Glomerular visceral epithelial cell (primary cell): ENCODE measurements at regions not wholly inside any gene's neighbourhood (a gene's known extent, or its start where the extent isn't known, plus 50 kb on each side); places are given as distances from the start of the nearest gene placed in this dataset.
A peak's percentile ranks its signal among the peaks of the same experiment; 100 is the strongest.
"Not testable (repeated sequence)": the region's sequence is repeated elsewhere in the genome, so short reads cannot be mapped to it uniquely, and the experiment has no call there.

Experiments
- DNase-seq: peaks from one replicate; pipeline ENCODE4 v3.0.0-alpha.2; 2016; ENCODE audit errors: extremely low spot score

- DNase-seq = peak; percentile 2
Measured at GRCh38 chr3:38966811-38967692, 84.7 kb downstream of the SCN11A start.

DNA sequence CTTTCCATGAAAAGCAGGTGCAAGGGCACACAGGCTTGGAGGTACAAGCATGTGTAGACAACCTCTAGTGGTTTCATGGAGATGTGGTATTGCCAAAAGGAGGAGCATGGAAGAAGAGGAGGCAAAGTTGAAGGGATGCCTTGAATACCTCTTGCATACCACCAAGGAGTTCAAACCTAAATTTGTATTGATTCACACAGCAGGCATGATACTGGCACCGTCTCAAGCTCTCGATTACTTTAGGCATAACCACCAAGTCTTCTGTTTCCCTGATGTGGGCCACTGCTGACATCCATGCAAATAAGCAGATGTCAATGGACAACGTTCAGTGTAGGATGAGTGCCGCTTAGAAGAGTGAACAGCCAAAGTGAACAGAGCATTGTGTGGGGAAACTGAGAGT, 87.1 kb downstream of the SCN11A start:
- DNase-seq = no peak

- DNase-seq = no peak
Measured at GRCh38 chr3:38964204-38964603, 87.5 kb downstream of the SCN11A start.

DNA sequence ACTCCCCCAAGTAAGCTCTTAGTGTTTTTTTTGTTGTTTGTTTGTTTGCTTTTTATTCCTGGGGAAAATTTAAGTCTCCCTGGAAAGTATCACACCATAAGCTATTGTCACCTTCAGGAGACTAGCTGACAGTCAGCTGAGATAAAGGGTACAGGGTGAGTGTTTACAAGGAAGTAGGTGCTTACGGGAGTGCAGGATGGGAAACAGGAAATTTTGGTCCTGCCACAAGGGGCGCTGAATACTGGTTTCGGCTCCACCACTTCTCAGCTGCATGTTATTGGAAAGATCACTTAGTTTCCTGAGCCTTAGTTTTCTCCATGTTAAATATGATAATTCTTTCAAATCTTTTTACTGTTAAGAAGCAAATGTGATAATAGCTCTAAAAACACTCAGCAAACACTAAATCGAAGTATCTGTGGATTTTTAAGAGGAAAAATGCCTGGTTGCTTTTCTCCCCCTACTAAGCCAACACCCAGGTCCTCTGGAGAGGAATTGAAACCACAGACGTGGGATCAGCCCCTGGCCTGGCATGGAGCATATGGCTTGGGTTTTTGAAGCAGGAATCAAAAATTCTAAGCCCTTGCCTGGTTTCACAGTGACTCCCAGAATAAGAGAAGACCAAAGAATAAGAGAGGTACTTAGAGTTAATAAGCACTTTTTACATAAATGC, 90.7 kb downstream of the SCN11A start:
- peak; percentile 39 for DNase-seq

- no peak for DNase-seq
Measured at GRCh38 chr3:38960042-38960622, 91.6 kb downstream of the SCN11A start.

GRCh38 chr3:38958026-38958720, 93.6 kb downstream of the SCN11A start:
- DNase-seq = no peak

- no peak for DNase-seq
Measured at GRCh38 chr3:38957296-38957695, 94.4 kb downstream of the SCN11A start.

- no peak for DNase-seq
Measured at GRCh38 chr3:38952721-38953120, 99.0 kb downstream of the SCN11A start.

DNA sequence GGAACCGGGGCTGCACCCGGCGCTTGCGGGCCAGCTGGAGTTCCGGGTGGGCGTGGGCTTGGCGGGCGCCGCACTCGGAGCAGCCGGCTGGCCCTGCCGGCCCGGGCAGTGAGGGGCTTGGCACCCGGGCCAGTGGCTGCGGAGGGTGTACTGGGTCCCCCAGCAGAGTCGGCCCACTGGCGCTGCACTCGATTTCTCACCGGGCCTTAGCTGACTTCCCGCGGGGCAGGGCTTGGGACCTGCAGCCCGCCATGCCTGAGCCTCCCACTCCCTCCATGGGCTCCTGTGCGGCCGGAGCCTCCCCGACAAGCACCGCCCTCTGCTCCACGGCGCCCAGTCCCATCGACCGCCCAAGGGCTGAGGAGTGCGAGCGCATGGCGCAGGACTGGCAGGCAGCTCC, 100.6 kb downstream of the SCN11A start:
- not testable (repeated sequence) for DNase-seq

DNA sequence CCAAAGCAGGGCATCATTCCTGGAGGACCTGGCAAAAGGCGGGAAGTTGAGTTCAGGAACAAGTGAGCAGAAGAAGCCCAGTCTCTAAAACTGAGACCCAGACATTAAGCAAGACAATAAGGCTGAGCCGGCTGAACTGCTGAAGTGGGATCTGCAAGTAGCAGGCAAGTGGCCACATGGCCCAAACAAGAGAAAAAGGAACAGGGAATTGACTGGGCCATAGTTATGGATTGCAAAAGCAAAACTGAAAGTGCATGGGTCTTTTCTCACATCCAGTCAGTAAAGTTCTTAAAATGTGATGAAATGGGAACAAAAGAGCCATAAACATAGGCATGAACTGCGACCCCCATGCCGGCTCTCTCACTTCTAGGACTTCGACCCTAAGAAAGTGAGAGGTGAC, 101.2 kb downstream of the SCN11A start:
- DNase-seq = no peak

DNA sequence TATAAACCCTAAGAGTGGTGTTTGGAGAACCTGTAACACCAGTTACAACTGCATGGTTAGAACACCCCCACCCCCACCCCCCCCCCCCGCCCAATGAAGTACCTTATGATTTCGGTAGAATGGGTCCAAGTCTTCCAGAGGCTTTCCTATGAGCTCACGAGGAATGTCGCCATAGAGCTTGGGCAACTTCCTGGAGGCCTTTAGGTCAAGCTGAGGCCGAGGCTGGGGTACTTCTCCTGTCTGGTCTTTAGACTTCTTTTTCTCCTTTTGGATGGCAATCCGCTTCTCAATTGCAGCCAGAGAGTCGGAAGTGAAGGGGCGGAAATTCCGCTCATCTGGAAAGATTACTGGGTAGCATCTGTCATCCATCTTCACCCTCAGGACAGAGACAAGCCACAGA, 101.8 kb downstream of the SCN11A start:
- no peak for DNase-seq

- DNase-seq = no peak
Measured at GRCh38 chr3:38940394-38940793, 111.3 kb downstream of the SCN11A start.

GRCh38 chr3:38925351-38925750, 109.3 kb upstream of the SCN10A start:
- no peak for DNase-seq

DNA sequence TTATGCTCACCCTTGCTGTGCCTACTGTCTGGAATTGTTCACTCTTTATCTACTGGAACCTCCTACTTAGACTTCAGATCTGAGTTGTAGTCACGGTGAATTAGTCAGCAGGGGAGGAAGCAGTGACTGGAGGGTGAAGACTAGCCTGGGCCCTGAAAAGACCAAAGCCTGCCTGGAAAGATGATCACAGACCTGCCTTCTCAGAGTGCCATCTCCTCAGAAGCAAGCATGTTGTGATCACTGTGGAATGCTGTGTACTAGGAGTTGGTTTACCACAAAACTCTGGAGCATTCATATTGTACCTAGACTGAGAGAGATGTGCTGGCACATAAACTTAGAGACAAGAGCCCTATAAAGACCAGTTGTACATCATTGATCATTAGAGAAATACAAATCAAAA, 100.7 kb upstream of the SCN10A start:
- peak; percentile 54 for DNase-seq

DNA sequence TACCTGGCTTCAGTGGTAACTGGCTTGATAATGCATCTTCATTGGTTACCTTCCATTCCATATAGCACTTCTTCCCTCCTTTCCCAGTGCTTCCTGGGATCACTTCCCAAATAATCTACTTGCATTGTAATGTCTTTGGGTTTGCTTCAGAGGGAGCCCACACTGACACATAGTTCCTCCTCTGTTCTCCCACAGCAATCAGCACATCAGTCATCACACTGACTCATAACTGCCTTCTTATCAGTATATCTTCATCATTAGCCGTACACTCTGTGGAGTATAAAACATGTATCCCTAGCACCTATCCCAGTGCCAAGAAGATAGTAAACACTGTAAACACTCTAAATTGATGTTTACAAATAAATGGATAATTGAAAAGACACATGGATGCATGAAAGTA, 91.4 kb upstream of the SCN10A start:
- no peak for DNase-seq

DNA sequence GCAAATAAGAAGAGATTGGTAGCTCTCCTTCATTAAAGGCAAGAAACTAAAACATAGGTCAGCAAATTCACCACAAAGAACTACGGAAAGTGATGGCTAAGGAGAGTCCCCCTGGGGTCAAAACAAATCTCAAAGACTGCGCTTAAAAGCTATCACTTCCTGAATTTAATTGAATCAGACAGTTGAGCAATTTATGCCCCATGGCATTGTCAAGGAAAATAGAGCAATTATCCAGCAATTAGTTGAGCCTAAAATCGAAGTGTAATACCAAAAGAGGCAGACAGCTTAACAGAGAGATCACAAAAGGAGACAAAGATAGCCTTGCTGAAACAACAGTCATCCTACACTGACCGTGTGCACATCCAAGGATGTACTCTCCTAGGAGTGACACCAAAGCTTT, 74.4 kb upstream of the SCN10A start:
- DNase-seq = no peak

GRCh38 chr3:38878646-38879045, 62.6 kb upstream of the SCN10A start:
- no peak for DNase-seq
